A673 (cell line): ENCODE measurements at regions not wholly inside any gene's neighbourhood (a gene's known extent, or its start where the extent isn't known, plus 50 kb on each side); places are given as distances from the start of the nearest gene placed in this dataset.

Experiments used
- BruUV-seq: library from RNA; stranded (reverse); fragments of 400-500 nt; replicated peaks from 2 replicates; lab custom pipeline; 2021; lab: Mats Ljungman, UMichigan
- CTCF ChIA-PET: fragments of 300-600 bp; sonication (Branson Sonifier 250); formaldehyde crosslinking; loops from one replicate; lab custom pipeline; 2022; ENCODE audit warnings: antibody characterized with exemption; lab: Charles Lee
- POLR2A ChIA-PET: fragments of 300-600 bp; sonication (Branson Sonifier 250); formaldehyde crosslinking; loops from one replicate; lab custom pipeline; 2022; ENCODE audit warnings: antibody characterized with exemption; ENCODE audit not compliant: low non-redundant PET; lab: Charles Lee
- DNase-seq: peaks from one replicate; pipeline ENCODE4 v3.0.0-alpha.2; 2015; ENCODE audit warnings: low spot score
- H3K27ac ChIP-seq: fragments of 200-600 bp; sonication (generic); 2 replicates; pipeline ENCODE4 v1.5.1; 2016; ENCODE audit warnings: mixed run types, low read depth, mild to moderate bottlenecking, mixed read lengths, antibody characterized with exemption, low read length; ENCODE audit not compliant: poor library complexity, severe bottlenecking
- H3K27me3 ChIP-seq: fragments of 200-600 bp; sonication (generic); replicated peaks from 2 replicates; pipeline ENCODE4 v1.6.1; 2017; ENCODE audit warnings: mixed run types, low read depth, mild to moderate bottlenecking, mixed read lengths, antibody characterized with exemption, low read length; ENCODE audit not compliant: insufficient read depth, poor library complexity
- H3K36me3 ChIP-seq: fragments of 200-600 bp; sonication (generic); 2 replicates; pipeline ENCODE4 v1.6.1; 2016; ENCODE audit warnings: mixed run types, mild to moderate bottlenecking, mixed read lengths, antibody characterized with exemption, low read length; ENCODE audit not compliant: insufficient read depth, poor library complexity, severe bottlenecking
- H3K4me1 ChIP-seq: fragments of 200-600 bp; sonication (generic); 2 replicates; pipeline ENCODE4 v1.6.1; 2017; ENCODE audit warnings: mixed run types, mild to moderate bottlenecking, mixed read lengths, antibody characterized with exemption, low read length; ENCODE audit not compliant: insufficient read depth, poor library complexity, severe bottlenecking
- H3K4me3 ChIP-seq: fragments of 200-600 bp; sonication (generic); 2 replicates; pipeline ENCODE4 v1.5.1; 2016; ENCODE audit warnings: low read depth, mixed run types, mild to moderate bottlenecking, mixed read lengths, low read length; ENCODE audit not compliant: poor library complexity, severe bottlenecking
- H3K9me3 ChIP-seq: fragments of 200-600 bp; sonication (generic); 2 replicates; pipeline ENCODE4 v1.6.1; 2016; ENCODE audit warnings: mixed run types, low read depth, mild to moderate bottlenecking, mixed read lengths, antibody characterized with exemption, low read length; ENCODE audit not compliant: poor library complexity, severe bottlenecking
- CTCF ChIP-seq: fragments of 300-800, 200-600 bp; sonication (generic); conservative IDR thresholded peaks from 2 replicates; pipeline ENCODE4 v1.5.1; 2017; ENCODE audit warnings: low read depth, mild to moderate bottlenecking, antibody characterized with exemption, low read length, moderate library complexity, mixed read lengths
- EZH2 ChIP-seq: fragments of 200-600 bp; sonication (generic); IDR thresholded peaks from 2 replicates; pipeline ENCODE4 v1.6.1; 2017; ENCODE audit warnings: borderline replicate concordance, low read depth, mild to moderate bottlenecking, mixed read lengths, antibody characterized with exemption, low read length; ENCODE audit not compliant: poor library complexity, severe bottlenecking
- intact Hi-C: fragments of 100-400 bp; cut with micrococcal nuclease; formaldehyde crosslinking; loops from one replicate; pipeline ENCODE4 v1.10.0; 2022; ENCODE audit not compliant: unreplicated experiment

- POLR2A ChIA-PET, result no interaction called here
- no peak for DNase-seq
- no peaks in the 10 kb centered on the region for H3K36me3 ChIP-seq
- H3K9me3 ChIP-seq, result no peaks in the 10 kb centered on the region
- TF ChIP-seq CTCF (no peak), EZH2 (no peak)
- H3K4me3 ChIP-seq, result no peak overlapping the region
- BruUV-seq, result no TSS peak
- no peaks in the 10 kb centered on the region for H3K4me1 ChIP-seq
- CTCF ChIA-PET, result no interaction called here
- H3K27me3 ChIP-seq, result no peaks in the 10 kb centered on the region
- no peak overlapping the region for H3K27ac ChIP-seq
- intact Hi-C loops, result no loop called here
These were observed 305.5 kb downstream of the DMRT2 start for GRCh38 chr9:1355656-1356055.

GRCh38 chr9:1362845-1363244 lies 312.7 kb downstream of the DMRT2 start:
- no peak for DNase-seq
- BruUV-seq, result no TSS peak
- TF ChIP-seq CTCF (no peak), EZH2 (no peak)
- POLR2A ChIA-PET, result no interaction called here
- Histone ChIP-seq H3K9me3 (no peaks in the 10 kb centered on the region), H3K4me1 (no peaks in the 10 kb centered on the region), H3K36me3 (no peaks in the 10 kb centered on the region), H3K27me3 (no peaks in the 10 kb centered on the region), H3K27ac (no peak overlapping the region), H3K4me3 (no peak overlapping the region)
- intact Hi-C loops, result no loop called here
- CTCF ChIA-PET, result no interaction called here

- Histone ChIP-seq H3K4me1 (no peaks in the 10 kb centered on the region), H3K27me3 (no peaks in the 10 kb centered on the region), H3K4me3 (no peak overlapping the region), H3K27ac (no peak overlapping the region), H3K36me3 (no peaks in the 10 kb centered on the region), H3K9me3 (no peaks in the 10 kb centered on the region)
- no peak for DNase-seq
- ChIA-PET POLR2A (no interaction called here), CTCF (no interaction called here)
- BruUV-seq, result no TSS peak
- no peak for TF ChIP-seq CTCF
- no peak for TF ChIP-seq EZH2
- intact Hi-C loops, result no loop called here
These were observed 316.1 kb downstream of the DMRT2 start for GRCh38 chr9:1366276-1366675.
